ENCODE measurements at regions not wholly inside any gene's neighbourhood (a gene's known extent, or its start where the extent isn't known, plus 50 kb on each side); places are given as distances from the start of the nearest gene placed in this dataset.

DNA sequence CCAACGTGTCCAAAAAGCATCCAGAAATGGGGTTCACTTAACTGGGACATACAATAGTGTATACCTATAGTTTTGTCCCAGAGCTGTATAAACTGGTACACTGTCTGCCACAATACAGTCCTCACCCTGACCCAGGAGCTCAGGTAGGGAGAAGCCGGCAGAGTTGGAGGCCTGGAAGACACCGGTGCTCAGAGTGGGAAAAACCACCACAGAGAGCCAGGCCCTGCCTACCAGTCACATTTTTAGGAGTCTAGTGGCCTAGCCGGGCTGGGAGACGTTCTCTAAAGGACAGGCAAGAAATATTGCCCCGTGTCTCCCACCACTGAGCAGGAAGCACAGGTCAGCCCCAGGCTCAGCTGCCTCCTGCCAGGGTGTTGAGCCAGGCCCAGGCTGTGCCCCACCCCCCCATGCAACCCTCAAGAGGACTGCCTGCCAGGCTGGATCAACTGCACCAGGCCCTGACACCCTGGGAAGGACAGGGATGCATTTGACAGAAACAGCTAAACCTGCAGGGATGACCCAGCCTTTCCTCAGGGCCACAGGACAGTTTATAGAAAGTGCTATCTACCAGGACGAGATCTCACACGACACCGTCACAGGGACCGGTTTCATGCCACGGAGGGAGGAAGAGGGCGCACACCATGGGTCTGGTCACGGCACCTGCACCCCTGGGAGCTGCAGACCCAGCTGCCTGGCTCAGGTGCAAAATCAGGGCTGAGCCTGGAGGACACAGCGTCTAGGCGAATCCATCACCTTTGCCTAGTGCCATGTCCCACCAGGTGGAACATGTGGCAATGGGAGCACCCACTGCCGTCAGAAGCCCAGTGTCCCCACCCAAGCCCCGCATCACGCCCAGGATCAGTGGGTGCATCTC is 89.9 kb downstream of the TMEM18 start:
- peaks cover 4% of the 10 kb centered on the region; the same call in 1 of the 2 replicates for H4K20me1 ChIP-seq (ENCODE audit: insufficient read depth, low read length)
- no peak for TF ChIP-seq EZH2 (IDR thresholded peaks at IDR 0.05; ENCODE audit: borderline replicate concordance, low read depth, low read length, severe bottlenecking)
- TF ChIP-seq, protein P1, sequence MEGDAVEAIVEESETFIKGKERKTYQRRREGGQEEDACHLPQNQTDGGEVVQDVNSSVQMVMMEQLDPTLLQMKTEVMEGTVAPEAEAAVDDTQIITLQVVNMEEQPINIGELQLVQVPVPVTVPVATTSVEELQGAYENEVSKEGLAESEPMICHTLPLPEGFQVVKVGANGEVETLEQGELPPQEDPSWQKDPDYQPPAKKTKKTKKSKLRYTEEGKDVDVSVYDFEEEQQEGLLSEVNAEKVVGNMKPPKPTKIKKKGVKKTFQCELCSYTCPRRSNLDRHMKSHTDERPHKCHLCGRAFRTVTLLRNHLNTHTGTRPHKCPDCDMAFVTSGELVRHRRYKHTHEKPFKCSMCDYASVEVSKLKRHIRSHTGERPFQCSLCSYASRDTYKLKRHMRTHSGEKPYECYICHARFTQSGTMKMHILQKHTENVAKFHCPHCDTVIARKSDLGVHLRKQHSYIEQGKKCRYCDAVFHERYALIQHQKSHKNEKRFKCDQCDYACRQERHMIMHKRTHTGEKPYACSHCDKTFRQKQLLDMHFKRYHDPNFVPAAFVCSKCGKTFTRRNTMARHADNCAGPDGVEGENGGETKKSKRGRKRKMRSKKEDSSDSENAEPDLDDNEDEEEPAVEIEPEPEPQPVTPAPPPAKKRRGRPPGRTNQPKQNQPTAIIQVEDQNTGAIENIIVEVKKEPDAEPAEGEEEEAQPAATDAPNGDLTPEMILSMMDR (IDR thresholded peaks at IDR 0.05; ENCODE audit: borderline replicate concordance, extremely low read depth, low read length, poor library complexity, severe bottlenecking), result no peak
- H3K4me2 ChIP-seq (ENCODE audit: insufficient read depth, low read length), result no peak overlapping the region
- H3K36me3 ChIP-seq (ENCODE audit: insufficient read depth, low read length), result no peaks in the 10 kb centered on the region
- no peaks in the 10 kb centered on the region for H3K27me3 ChIP-seq (ENCODE audit: insufficient read depth, low read length, poor library complexity)
- DNase-seq, result no peak
- peaks cover 41% of the 10 kb centered on the region for H3K4me1 ChIP-seq (ENCODE audit: insufficient read depth, low read length)
- H3K79me2 ChIP-seq (ENCODE audit: insufficient read depth, low read length), result no peaks in the 10 kb centered on the region
- no peak overlapping the region for H3K27ac ChIP-seq (ENCODE audit: low read length)
- H2AFZ ChIP-seq (ENCODE audit: low read depth, low read length), result no peak overlapping the region
- H3K4me3 ChIP-seq (ENCODE audit: low read depth in 1 of 2, low read length in 2 of 2), result no peak overlapping the region
- H3K9me3 ChIP-seq (ENCODE audit: insufficient read depth, low read length, severe bottlenecking), result no peaks in the 10 kb centered on the region
- H3K9ac ChIP-seq (ENCODE audit: low read depth, low read length), result no peak overlapping the region
- ATAC-seq (ENCODE audit: insufficient read depth, low read depth), result no peak

DNA sequence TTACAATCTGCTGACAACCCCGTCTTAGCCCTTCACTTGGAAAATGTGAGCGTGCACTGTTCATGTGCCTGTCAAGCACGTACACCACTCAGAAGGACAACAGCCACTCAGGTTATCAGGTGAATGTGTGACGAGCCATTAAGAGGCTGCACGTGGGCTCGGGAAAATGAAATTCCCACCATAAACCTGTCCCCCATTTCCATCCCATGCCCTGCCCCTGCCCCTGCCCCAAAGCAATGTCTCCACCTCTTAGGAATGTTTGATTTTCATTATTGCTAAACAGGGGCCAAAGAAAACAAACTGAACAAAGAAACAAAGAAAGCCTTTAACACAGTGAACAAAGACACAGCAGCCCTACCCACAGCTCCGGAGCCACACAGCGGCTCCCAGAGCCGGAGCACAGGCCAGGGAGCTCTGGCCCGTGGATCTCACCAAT is 90.5 kb downstream of the TMEM18 start:
- peaks cover 43% of the 10 kb centered on the region for H3K4me1 ChIP-seq (ENCODE audit: insufficient read depth, low read length)
- peaks cover 4% of the 10 kb centered on the region; the same call in 1 of the 2 replicates for H4K20me1 ChIP-seq (ENCODE audit: insufficient read depth, low read length)
- H3K9ac ChIP-seq (ENCODE audit: low read depth, low read length), result no peak overlapping the region
- ATAC-seq (ENCODE audit: insufficient read depth, low read depth) (no peak), DNase-seq (no peak)
- H3K4me3 ChIP-seq (ENCODE audit: low read depth in 1 of 2, low read length in 2 of 2), result no peak overlapping the region
- no peak overlapping the region for H2AFZ ChIP-seq (ENCODE audit: low read depth, low read length)
- H3K36me3 ChIP-seq (ENCODE audit: insufficient read depth, low read length), result no peaks in the 10 kb centered on the region
- H3K27ac ChIP-seq (ENCODE audit: low read length), result no peak overlapping the region
- no peaks in the 10 kb centered on the region for H3K9me3 ChIP-seq (ENCODE audit: insufficient read depth, low read length, severe bottlenecking)
- no peaks in the 10 kb centered on the region for H3K27me3 ChIP-seq (ENCODE audit: insufficient read depth, low read length, poor library complexity)
- no peak for TF ChIP-seq EZH2 (IDR thresholded peaks at IDR 0.05; ENCODE audit: borderline replicate concordance, low read depth, low read length, severe bottlenecking)
- TF ChIP-seq, protein P1 (IDR thresholded peaks at IDR 0.05; ENCODE audit: borderline replicate concordance, extremely low read depth, low read length, poor library complexity, severe bottlenecking), result no peak
- H3K4me2 ChIP-seq (ENCODE audit: insufficient read depth, low read length), result no peak overlapping the region
- no peaks in the 10 kb centered on the region for H3K79me2 ChIP-seq (ENCODE audit: insufficient read depth, low read length)

DNA sequence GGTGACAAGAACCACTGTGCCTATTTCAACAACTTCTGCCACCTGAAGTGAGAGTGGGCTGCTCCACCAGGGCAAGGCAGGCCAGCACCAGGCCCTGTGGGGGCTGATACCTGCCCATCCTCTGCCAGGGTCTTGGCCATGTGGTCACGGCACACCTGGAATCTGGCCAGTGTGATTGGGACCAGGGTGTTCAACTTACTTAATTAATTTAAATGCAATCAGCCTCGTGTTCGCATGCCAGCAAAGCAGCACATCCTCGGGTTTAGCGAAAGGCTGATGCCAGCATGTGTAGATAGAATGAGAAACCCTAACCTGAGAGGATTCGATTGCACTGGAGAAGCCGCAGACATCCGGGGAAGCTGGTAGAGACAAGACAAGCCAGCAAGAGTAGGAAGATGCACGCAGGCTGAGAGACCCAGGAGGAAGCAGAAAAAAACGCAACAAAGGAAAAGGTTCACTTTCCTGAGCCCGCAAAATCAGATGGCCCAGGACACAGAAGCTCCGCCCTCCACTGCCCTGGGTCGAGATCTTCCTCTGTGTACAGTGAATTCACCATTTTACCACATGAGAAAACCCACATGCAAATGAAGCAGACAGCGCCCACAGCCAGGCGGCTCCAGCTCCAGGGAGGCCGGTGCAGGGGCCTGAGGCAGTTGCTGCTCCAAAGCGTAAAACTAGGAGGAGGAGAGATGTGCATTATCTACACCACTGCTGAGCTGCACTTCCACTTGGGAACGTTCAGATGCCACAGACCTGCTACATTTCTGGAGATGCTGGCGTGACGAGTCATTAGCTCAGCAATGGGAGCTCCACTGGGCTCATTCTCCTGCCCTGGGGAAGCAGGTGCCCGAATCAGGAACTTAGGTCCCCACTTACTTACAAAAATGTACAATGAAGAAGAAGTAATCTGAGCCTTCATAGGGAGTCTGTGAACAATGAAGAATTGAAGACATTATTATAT is 92.1 kb downstream of the TMEM18 start:
- peak; percentile 96 for DNase-seq
- Histone ChIP-seq H3K27me3 (ENCODE audit: insufficient read depth, low read length, poor library complexity) (no peaks in the 10 kb centered on the region), H3K36me3 (ENCODE audit: insufficient read depth, low read length) (no peaks in the 10 kb centered on the region), H3K4me3 (ENCODE audit: low read depth in 1 of 2, low read length in 2 of 2) (peak overlapping the region in 1 of 2 experiments; percentile 42; a peak in 2 of 4 replicates), H3K4me1 (ENCODE audit: insufficient read depth, low read length) (peaks cover 51% of the 10 kb centered on the region), H3K4me2 (ENCODE audit: insufficient read depth, low read length) (peak overlapping the region; percentile 65), H4K20me1 (ENCODE audit: insufficient read depth, low read length) (peaks cover 4% of the 10 kb centered on the region; the same call in 1 of the 2 replicates), H2AFZ (ENCODE audit: low read depth, low read length) (peak overlapping the region; percentile 53), H3K9me3 (ENCODE audit: insufficient read depth, low read length, severe bottlenecking) (no peaks in the 10 kb centered on the region), H3K79me2 (ENCODE audit: insufficient read depth, low read length) (no peaks in the 10 kb centered on the region), H3K9ac (ENCODE audit: low read depth, low read length) (peak overlapping the region; percentile 51), H3K27ac (ENCODE audit: low read length) (peak overlapping the region; percentile 90)
- TF ChIP-seq, protein P1 (IDR thresholded peaks at IDR 0.05; ENCODE audit: borderline replicate concordance, extremely low read depth, low read length, poor library complexity, severe bottlenecking), result peak; percentile 32
- TF ChIP-seq EZH2 (IDR thresholded peaks at IDR 0.05; ENCODE audit: borderline replicate concordance, low read depth, low read length, severe bottlenecking), result no peak
- ATAC-seq (ENCODE audit: insufficient read depth, low read depth), result peak; percentile 94
